K562 (cell line): ENCODE measurements at regions not wholly inside any gene's neighbourhood (a gene's known extent, or its start where the extent isn't known, plus 50 kb on each side); places are given as distances from the start of the nearest gene placed in this dataset.

Experiments
- ATAC-seq: fragments of 200-7000 bp; cut with Tn5 transposase; 3 replicates; pipeline ENCODE4 v1.9.1; 2020; ENCODE audit warnings: moderate library complexity
- BruUV-seq: library from RNA; stranded (reverse); fragments of 400-500 nt; replicated peaks from 2 replicates; lab custom pipeline; 2021; lab: Mats Ljungman, UMichigan
- CTCF ChIA-PET: fragments of 300-600 bp; formaldehyde crosslinking; extraction: SDS; loops from one replicate; lab custom pipeline; 2021; ENCODE audit warnings: low intra/inter-chr PET ratio; lab: Yijun Ruan, JAX
- POLR2A ChIA-PET: fragments of 300-600, 350-650 bp; sonication (Branson Sonifier 250); formaldehyde crosslinking; extraction: SDS; loops from one replicate; lab custom pipeline; 2021; ENCODE audit warnings: antibody characterized with exemption, inconsistent platforms; lab: Yijun Ruan, JAX
- DNase-seq, 4 experiments: peaks; one replicate each; pipeline versions ENCODE4 v3.0.0 to v3.0.0-alpha.2; 2011 to 2018; ENCODE audit warnings: low spot score in 3 of 4, mixed read lengths in 3 of 4; ENCODE audit errors: extremely low read depth in 1 of 4
- FAIRE-seq: peaks from 2 replicates; lab custom pipeline; 2011; peaks lifted over from hg19 to GRCh38; lab: Jason Lieb, UNC
- H2AFZ ChIP-seq: 2 replicates; pipeline ENCODE4 v1.6.0; 2011; ENCODE audit warnings: low read depth, low read length, control low read depth, inconsistent platforms
- H3K27ac ChIP-seq: fragments of 200-600 bp; 3 replicates; pipeline ENCODE4 v1.8.0; 2011; ENCODE audit warnings: low read depth, mild to moderate bottlenecking, control low read depth, inconsistent platforms, low read length, moderate library complexity, mixed read lengths; ENCODE audit errors: extremely low read depth
- H3K27me3 ChIP-seq, 2 experiments: fragments of 300-600 bp in 1 of 2; 2 replicates in 1 of 2; 3 replicates in 1 of 2; pipeline versions ENCODE4 v1.6.0 to v1.8.0; 2011; ENCODE audit warnings: inconsistent platforms in 2 of 2, low read length in 2 of 2, mild to moderate bottlenecking in 1 of 2, mixed read lengths in 1 of 2, moderate library complexity in 1 of 2; ENCODE audit not compliant: control insufficient read depth in 2 of 2, insufficient read depth in 2 of 2
- H3K36me3 ChIP-seq: fragments of 300-600 bp; 3 replicates; pipeline ENCODE4 v1.8.0; 2011; ENCODE audit warnings: mild to moderate bottlenecking, low read length, inconsistent platforms; ENCODE audit not compliant: control insufficient read depth, insufficient read depth
- H3K4me1 ChIP-seq, 2 experiments: fragments of 200-600 bp in 1 of 2; replicated peaks in 1 of 2; 2 replicates in 1 of 2; 3 replicates in 1 of 2; pipeline versions ENCODE4 v1.5.1 to v1.8.0; 2011; ENCODE audit warnings: inconsistent platforms in 2 of 2, low read length in 2 of 2, mild to moderate bottlenecking in 1 of 2, mixed read lengths in 1 of 2, moderate library complexity in 1 of 2; ENCODE audit not compliant: control insufficient read depth in 2 of 2, insufficient read depth in 2 of 2
- H3K4me2 ChIP-seq: 2 replicates; pipeline ENCODE4 v1.6.1; 2011; ENCODE audit warnings: low read length, control low read depth, inconsistent platforms, mixed read lengths; ENCODE audit not compliant: insufficient read depth
- H3K4me3 ChIP-seq: fragments of 200-600 bp; sonication (generic), shearing (Covaris generic); 2 replicates; pipeline ENCODE4 v1.5.1; 2016; ENCODE audit warnings: control low read depth, inconsistent platforms
- H3K79me2 ChIP-seq: fragments of 200-600 bp; 3 replicates; pipeline ENCODE4 v1.8.0; 2011; ENCODE audit warnings: low read length, inconsistent platforms; ENCODE audit not compliant: control insufficient read depth, insufficient read depth
- H3K9ac ChIP-seq, 2 experiments: 2 replicates each; pipeline versions ENCODE4 v1.6.0 to v1.6.1; 2011; ENCODE audit warnings: low read depth in 2 of 2, low read length in 2 of 2, control low read depth in 1 of 2, inconsistent platforms in 1 of 2, mild to moderate bottlenecking in 1 of 2, mixed read lengths in 1 of 2; ENCODE audit not compliant: insufficient read depth in 1 of 2
- H3K9me1 ChIP-seq: one replicate; pipeline ENCODE4 v1.6.0; 2011; ENCODE audit warnings: inconsistent platforms, mild to moderate bottlenecking, low read length, moderate library complexity; ENCODE audit not compliant: control insufficient read depth, insufficient read depth
- H3K9me3 ChIP-seq: replicated peaks from 2 replicates; pipeline ENCODE4 v1.5.1; 2011; ENCODE audit warnings: low read depth, low read length, inconsistent platforms; ENCODE audit not compliant: control insufficient read depth, insufficient read depth
- H4K20me1 ChIP-seq: replicated peaks from 2 replicates; pipeline ENCODE4 v1.6.1; 2011; ENCODE audit warnings: low read length, inconsistent platforms, mixed read lengths; ENCODE audit not compliant: control insufficient read depth, insufficient read depth
- NR4A1 ChIP-seq, 2 experiments: fragments of 250-450 bp in 1 of 2; fragments of 450-650 bp in 1 of 2; sonication (Bioruptor Pico) in 1 of 2; IDR thresholded peaks; 2 replicates each; pipeline versions ENCODE4 v1.4.0 to v1.6.1; 2016 to 2020; ENCODE audit warnings: mild to moderate bottlenecking in 2 of 2, missing compliant biosample characterization in 1 of 2, missing genetic modification characterization in 1 of 2, moderate library complexity in 1 of 2
- PURB ChIP-seq: sonication (generic); formaldehyde crosslinking; IDR thresholded peaks from 2 replicates; pipeline ENCODE4 v1.9.0; 2021; ENCODE audit warnings: low read depth, mild to moderate bottlenecking, missing genetic modification reagents
- RAD21 ChIP-seq, 2 experiments: fragments of 250-450 bp in 1 of 2; fragments of 450-650 bp in 1 of 2; sonication (Bioruptor Pico) in 1 of 2; formaldehyde crosslinking in 1 of 2; IDR thresholded peaks in 1 of 2; conservative IDR thresholded peaks in 1 of 2; 2 replicates each; pipeline versions ENCODE4 v1.4.0 to v1.8.0; 2020 to 2022; ENCODE audit warnings: mild to moderate bottlenecking in 2 of 2, moderate library complexity in 1 of 2
- ZFX ChIP-seq: sonication (generic); formaldehyde crosslinking; IDR thresholded peaks from 2 replicates; pipeline ENCODE4 v1.8.0; 2022; ENCODE audit warnings: mild to moderate bottlenecking, missing genetic modification reagents, moderate library complexity
- ZNF24 ChIP-seq: fragments of 450-650 bp; IDR thresholded peaks from 2 replicates; pipeline ENCODE4 v1.6.1; 2016
- ZNF584 ChIP-seq: fragments of 200-800 bp; sonication (Bioruptor generic); IDR thresholded peaks from 2 replicates; pipeline ENCODE4 v1.6.1; 2016; ENCODE audit warnings: low read depth, mild to moderate bottlenecking, missing genetic modification characterization, missing compliant biosample characterization
- WGBS: fragments of 100-300 bp; shearing (Covaris generic); methylation state at CpG from one replicate; pipeline ENCODE4 v1.1.6; 2016; ENCODE audit warnings: low coverage, mixed read lengths; ENCODE audit not compliant: insufficient coverage; ENCODE audit errors: missing lambda C conversion rate; 5-methylcytosine and 5-hydroxymethylcytosine counted together
- in situ Hi-C: fragments of 300-500 bp; cut with MboI; formaldehyde crosslinking; loops from 4 replicates; pipeline ENCODE4 v1.15.0; 2018; ENCODE audit warnings: inconsistent platforms, mixed read lengths
- intact Hi-C: fragments of 100-400 bp; cut with micrococcal nuclease; formaldehyde crosslinking; loops from 2 replicates; pipeline ENCODE4 v1.14.2; 2022

DNA sequence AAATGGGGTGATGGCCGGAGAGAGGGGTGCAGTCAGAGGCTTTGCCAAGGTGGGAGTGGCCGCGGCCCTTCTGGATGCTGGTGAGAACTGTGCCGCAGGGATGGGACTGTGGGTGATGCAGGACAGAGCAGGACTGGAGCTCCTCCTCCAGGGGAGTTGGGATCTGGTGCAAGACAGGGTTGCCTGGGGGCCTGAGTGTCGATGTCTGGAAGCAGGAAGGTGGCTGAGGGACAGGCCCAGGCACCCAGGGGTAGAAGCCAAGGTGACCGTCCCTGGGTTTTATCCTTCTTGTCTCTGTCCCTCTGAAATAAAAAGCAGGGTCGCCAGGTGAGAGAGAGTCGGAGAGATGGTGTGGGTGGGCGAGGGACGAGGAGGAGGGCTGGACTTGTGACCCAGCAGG is 89.1 kb upstream of the IER5L start:
- TF ChIP-seq ZFX (CRISPR knock-in tag) = no peak
- no peak for TF ChIP-seq ZNF584
- TF ChIP-seq ZNF24 = no peak
- TF ChIP-seq PURB (CRISPR knock-in tag) = no peak
- TF ChIP-seq RAD21 (CRISPR knock-in tag; conservative IDR thresholded peaks at IDR 0.05 in 1 of 2, IDR thresholded peaks at IDR 0.05 in 1 of 2) = peak in 1 of 2 experiments; percentile 2; a peak in 1 of 4 replicates
- no peak for TF ChIP-seq NR4A1 (CRISPR knock-in tag; IDR thresholded peaks at IDR 0.05)
- no peak for TF ChIP-seq NR4A1 (tag; IDR thresholded peaks at IDR 0.05)
- POLR2A ChIA-PET = interaction anchor here (2.0 kb wide), 1 partner anchor 10 kb away, joined by 7 read pairs; no protein-coding TSS in a partner anchor
- no peak for FAIRE-seq
- no peak overlapping the region for H3K4me3 ChIP-seq
- BruUV-seq = no TSS peak
- H4K20me1 ChIP-seq = no peaks in the 10 kb centered on the region
- no peaks in the 10 kb centered on the region for H3K9me1 ChIP-seq
- H2AFZ ChIP-seq = no peak overlapping the region
- CTCF ChIA-PET = no interaction called here
- no peak overlapping the region for H3K27ac ChIP-seq
- intact Hi-C loops (no loop called here), in situ Hi-C loops (no loop called here)
- H3K9me3 ChIP-seq = no peaks in the 10 kb centered on the region
- DNase-seq = no peak
- H3K36me3 ChIP-seq = no peaks in the 10 kb centered on the region
- H3K4me1 ChIP-seq = peaks cover 0 to 3% of the 10 kb centered on the region in 2 experiments; a peak in 3 of 5 replicates
- peaks cover 0 to 18% of the 10 kb centered on the region in 2 experiments; a peak in 3 of 5 replicates for H3K27me3 ChIP-seq
- WGBS = 12% methylated on average over 10 of the region's 10 CpGs
- 0 out of 4 replicates have a peak overlapping the region, but pooled peaks of 1 of the 2 experiments have one; percentile 28 for H3K9ac ChIP-seq
- no peak for ATAC-seq
- H3K79me2 ChIP-seq = no peaks in the 10 kb centered on the region
- H3K4me2 ChIP-seq = no peak overlapping the region
